H1 (cell line): ENCODE measurements at regions not wholly inside any gene's neighbourhood (a gene's known extent, or its start where the extent isn't known, plus 50 kb on each side); places are given as distances from the start of the nearest gene placed in this dataset.

Experiments
- CTCF ChIA-PET: fragments of 300-600 bp; sonication (Branson Sonifier 250); formaldehyde crosslinking; loops from one replicate; lab custom pipeline; 2021; ENCODE audit not compliant: partially characterized antibody; lab: Charles Lee
- POLR2A ChIA-PET: fragments of 300-600 bp; sonication (Branson Sonifier 250); formaldehyde crosslinking; loops from one replicate; lab custom pipeline; 2021; ENCODE audit warnings: inconsistent platforms; ENCODE audit not compliant: partially characterized antibody; lab: Charles Lee
- DNase-seq, 2 experiments: peaks; one replicate each; pipeline versions ENCODE4 v3.0.0 to v3.0.0-alpha.2; 2010 to 2022; ENCODE audit warnings: low spot score in 2 of 2, low read depth in 1 of 2, mixed read lengths in 1 of 2
- FAIRE-seq: peaks from 2 replicates; lab custom pipeline; 2011; peaks lifted over from hg19 to GRCh38; lab: Jason Lieb, UNC
- H2AFZ ChIP-seq: 2 replicates; pipeline ENCODE4 v1.8.1; 2012; ENCODE audit warnings: low read length, inconsistent platforms
- H2AK5ac ChIP-seq: 2 replicates; pipeline ENCODE4 v1.6.1; 2013; ENCODE audit warnings: low read depth, low read length
- H2BK120ac ChIP-seq: replicated peaks from 2 replicates; pipeline ENCODE3; 2013; ENCODE audit warnings: low read depth, low read length, inconsistent platforms
- H2BK12ac ChIP-seq: 2 replicates; pipeline ENCODE4 v1.6.1; 2013; ENCODE audit warnings: low read depth, low read length
- H2BK15ac ChIP-seq: 2 replicates; pipeline ENCODE4 v1.6.1; 2013; ENCODE audit warnings: low read length
- H2BK20ac ChIP-seq: 2 replicates; pipeline ENCODE4 v1.6.1; 2013; ENCODE audit warnings: low read length
- H2BK5ac ChIP-seq: 2 replicates; pipeline ENCODE4 v1.6.1; 2013; ENCODE audit warnings: low read depth, low read length
- H3K14ac ChIP-seq: 2 replicates; pipeline ENCODE4 v1.6.1; 2013; ENCODE audit warnings: inconsistent platforms; ENCODE audit not compliant: insufficient read length
- H3K18ac ChIP-seq: 2 replicates; pipeline ENCODE4 v1.6.1; 2013; ENCODE audit warnings: low read length; ENCODE audit errors: extremely low read depth
- H3K23ac ChIP-seq: 2 replicates; pipeline ENCODE4 v1.6.1; 2013; ENCODE audit warnings: inconsistent platforms; ENCODE audit not compliant: insufficient read length
- H3K23me2 ChIP-seq: 2 replicates; pipeline ENCODE4 v1.6.1; 2013; ENCODE audit warnings: low read depth, low read length
- H3K27ac ChIP-seq: 2 replicates; pipeline ENCODE4 v1.6.1; 2011; ENCODE audit warnings: low read depth, low read length, inconsistent platforms
- H3K27me3 ChIP-seq, 4 experiments: replicated peaks in 1 of 4; 1 replicate in 1 of 4; 2 replicates in 3 of 4; pipeline versions ENCODE4 v1.6.1 to v1.8.1; 2011 to 2013; ENCODE audit warnings: low read length in 3 of 4, mild to moderate bottlenecking in 3 of 4, inconsistent platforms in 2 of 4, mixed read lengths in 2 of 4, moderate library complexity in 1 of 4; ENCODE audit not compliant: control insufficient read depth in 3 of 4, insufficient read depth in 3 of 4; ENCODE audit errors: extremely low read depth in 1 of 4
- H3K36me3 ChIP-seq, 4 experiments: 2 replicates each; pipeline versions ENCODE4 v1.6.1 to v1.8.1; 2011 to 2013; ENCODE audit warnings: mild to moderate bottlenecking in 4 of 4, low read length in 3 of 4, moderate library complexity in 2 of 4, control low read depth in 1 of 4, inconsistent platforms in 1 of 4; ENCODE audit not compliant: insufficient read depth in 4 of 4, control insufficient read depth in 2 of 4
- H3K4ac ChIP-seq: replicated peaks from 2 replicates; pipeline ENCODE3; 2013; ENCODE audit warnings: low read length, low read depth, mixed read lengths, inconsistent platforms; ENCODE audit not compliant: insufficient read length
- H3K4me1 ChIP-seq, 4 experiments: replicated peaks in 1 of 4; 1 replicate in 1 of 4; 2 replicates in 3 of 4; pipeline versions ENCODE4 v1.6.1 to v1.8.1; 2011 to 2013; ENCODE audit warnings: low read length in 3 of 4, inconsistent platforms in 2 of 4, mixed read lengths in 1 of 4; ENCODE audit not compliant: insufficient read depth in 4 of 4, control insufficient read depth in 3 of 4
- H3K4me2 ChIP-seq, 2 experiments: 2 replicates each; pipeline versions ENCODE4 v1.6.1 to v1.8.1; 2011 to 2013; ENCODE audit warnings: low read depth in 2 of 2, low read length in 2 of 2, control low read depth in 1 of 2, inconsistent platforms in 1 of 2, mild to moderate bottlenecking in 1 of 2; ENCODE audit not compliant: insufficient read depth in 1 of 2
- H3K4me3 ChIP-seq, 4 experiments: fragments of 200-600, 300-600 bp in 1 of 4; sonication (generic), shearing (Covaris generic), sonication (Bioruptor Twin) in 1 of 4; 2 replicates each; pipeline versions ENCODE4 v1.5.1 to v1.8.1; 2011 to 2016; ENCODE audit warnings: low read length in 4 of 4, low read depth in 3 of 4, control low read depth in 2 of 4, inconsistent platforms in 2 of 4, mild to moderate bottlenecking in 2 of 4, mixed read lengths in 1 of 4, moderate library complexity in 1 of 4; ENCODE audit not compliant: insufficient read depth in 2 of 4; ENCODE audit errors: extremely low read depth in 1 of 4
- H3K56ac ChIP-seq: replicated peaks from 2 replicates; pipeline ENCODE3; 2013; ENCODE audit warnings: low read depth, mild to moderate bottlenecking, mixed read lengths, low read length, inconsistent platforms; ENCODE audit not compliant: insufficient read length
- H3K79me1 ChIP-seq: 2 replicates; pipeline ENCODE4 v1.6.1; 2013; ENCODE audit warnings: low read depth, low read length, control low read depth
- H3K79me2 ChIP-seq, 2 experiments: 2 replicates each; pipeline versions ENCODE4 v1.6.1 to v1.8.1; 2012 to 2013; ENCODE audit warnings: low read length in 2 of 2, mild to moderate bottlenecking in 2 of 2, inconsistent platforms in 1 of 2; ENCODE audit not compliant: insufficient read depth in 2 of 2, control insufficient read depth in 1 of 2
- H3K9ac ChIP-seq, 4 experiments: replicated peaks in 1 of 4; 1 replicate in 1 of 4; 2 replicates in 3 of 4; pipeline versions ENCODE4 v1.6.1 to v1.8.1; 2011 to 2013; ENCODE audit warnings: low read depth in 3 of 4, low read length in 3 of 4, control low read depth in 2 of 4, mild to moderate bottlenecking in 2 of 4, moderate library complexity in 2 of 4, inconsistent platforms in 1 of 4; ENCODE audit errors: extremely low read depth in 1 of 4
- H3K9me3 ChIP-seq, 2 experiments: 2 replicates each; pipeline versions ENCODE4 v1.6.1 to v1.8.1; 2012 to 2013; ENCODE audit warnings: mild to moderate bottlenecking in 2 of 2, moderate library complexity in 2 of 2, control low read depth in 1 of 2, inconsistent platforms in 1 of 2, low read depth in 1 of 2, low read length in 1 of 2, mixed read lengths in 1 of 2; ENCODE audit not compliant: insufficient read depth in 2 of 2
- H4K20me1 ChIP-seq, 2 experiments: replicated peaks in 1 of 2; 2 replicates each; pipeline versions ENCODE3 to v1.8.1; 2011 to 2013; ENCODE audit warnings: inconsistent platforms in 2 of 2, low read length in 2 of 2, mild to moderate bottlenecking in 1 of 2; ENCODE audit not compliant: insufficient read depth in 2 of 2, control insufficient read depth in 1 of 2
- H4K5ac ChIP-seq: 2 replicates; pipeline ENCODE4 v1.6.1; 2013; ENCODE audit warnings: low read length, low read depth, mixed read lengths, inconsistent platforms; ENCODE audit not compliant: insufficient read length
- H4K8ac ChIP-seq: 2 replicates; pipeline ENCODE4 v1.8.0; 2013; ENCODE audit warnings: mild to moderate bottlenecking, moderate library complexity, low read length, inconsistent platforms; ENCODE audit not compliant: insufficient read depth; ENCODE audit errors: extremely low read depth
- H4K91ac ChIP-seq: replicated peaks from 2 replicates; pipeline ENCODE3; 2013; ENCODE audit warnings: low read length, mixed read lengths, inconsistent platforms; ENCODE audit not compliant: insufficient read length
- CEBPB ChIP-seq: IDR thresholded peaks from 2 replicates; pipeline ENCODE4 v1.6.1; 2012; ENCODE audit warnings: low read depth, low read length
- HDAC6 ChIP-seq: IDR thresholded peaks from one replicate; pipeline ENCODE4 v1.7.1; 2012; ENCODE audit warnings: low read depth, mild to moderate bottlenecking, inconsistent platforms, low read length, moderate library complexity
- KDM5A ChIP-seq: fragments of 200-600 bp; IDR thresholded peaks from 2 replicates; pipeline ENCODE4 v1.7.1; 2012; ENCODE audit warnings: mild to moderate bottlenecking, low read length, inconsistent platforms, mixed read lengths
- NRF1 ChIP-seq: IDR thresholded peaks from 2 replicates; pipeline ENCODE4 v1.6.1; 2011; ENCODE audit warnings: mild to moderate bottlenecking, low read depth, low read length, improper control_type of control experiment
- POU5F1 ChIP-seq: IDR thresholded peaks from 2 replicates; pipeline ENCODE4 v1.6.1; 2011; ENCODE audit warnings: low read depth, mild to moderate bottlenecking, low read length, moderate library complexity
- RAD21 ChIP-seq, 2 experiments: IDR thresholded peaks in 1 of 2; conservative IDR thresholded peaks in 1 of 2; 2 replicates each; pipeline ENCODE4 v1.6.1; 2011; ENCODE audit warnings: low read depth in 2 of 2, low read length in 2 of 2, improper control_type of control experiment in 1 of 2, inconsistent platforms in 1 of 2, mild to moderate bottlenecking in 1 of 2, moderate library complexity in 1 of 2
- SIN3A ChIP-seq, 2 experiments: IDR thresholded peaks in 1 of 2; conservative IDR thresholded peaks in 1 of 2; 2 replicates each; pipeline ENCODE4 v1.6.1; 2011 to 2012; ENCODE audit warnings: low read length in 2 of 2, improper control_type of control experiment in 1 of 2, low read depth in 1 of 2, mild to moderate bottlenecking in 1 of 2
- SIRT6 ChIP-seq: IDR thresholded peaks from one replicate; pipeline ENCODE4 v1.7.1; 2012; ENCODE audit warnings: low read length, inconsistent platforms
- TEAD4 ChIP-seq: IDR thresholded peaks from 2 replicates; pipeline ENCODE4 v1.6.1; 2012; ENCODE audit warnings: low read depth, low read length, inconsistent platforms, mixed read lengths
- WGBS, 2 experiments: shearing (Covaris generic) in 1 of 2; methylation state at CpG; one replicate each; pipeline versions ENCODE4 v1.1.6 to v1.1.7; 2013 to 2015; ENCODE audit warnings: low lambda C conversion rate in 2 of 2, mixed read lengths in 2 of 2, inconsistent platforms in 1 of 2, low coverage in 1 of 2, missing lambda C conversion rate in 1 of 2; ENCODE audit not compliant: insufficient replicate concordance in 2 of 2, insufficient coverage in 1 of 2, insufficient read length in 1 of 2; ENCODE audit errors: extremely low coverage in 1 of 2, missing lambda C conversion rate in 1 of 2; 5-methylcytosine and 5-hydroxymethylcytosine counted together

DNA sequence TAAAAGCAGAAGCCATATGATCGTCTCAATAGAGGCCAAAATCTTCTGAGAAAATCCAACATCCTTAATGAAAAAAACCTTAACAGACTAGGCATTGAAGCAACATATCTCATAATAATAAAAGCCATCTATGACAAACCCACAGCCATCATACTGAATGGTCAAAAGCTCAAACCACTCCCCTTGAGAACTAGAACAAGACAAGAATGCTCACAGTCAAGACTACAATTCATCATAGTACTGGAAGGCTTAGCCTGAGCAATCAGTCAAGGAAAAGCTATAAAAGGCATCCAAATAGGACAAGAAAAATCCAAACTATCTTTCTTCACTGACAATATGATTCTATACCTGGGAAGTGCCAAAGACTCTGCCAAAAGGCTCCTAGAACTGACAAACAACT is 2668.2 kb upstream of the PCDH20 start:
- no peak for TF ChIP-seq TEAD4
- TF ChIP-seq CEBPB, result no peak
- no peak for TF ChIP-seq KDM5A
- no peak for TF ChIP-seq HDAC6
- no peak for TF ChIP-seq SIRT6
- no peak for TF ChIP-seq RAD21 (IDR thresholded peaks at IDR 0.05 in 1 of 2, conservative IDR thresholded peaks at IDR 0.05 in 1 of 2; ENCODE audit: low read depth in 2 of 2, low read length in 2 of 2)
- TF ChIP-seq POU5F1, result no peak
- TF ChIP-seq NRF1, result no peak
- TF ChIP-seq SIN3A (conservative IDR thresholded peaks at IDR 0.05 in 1 of 2, IDR thresholded peaks at IDR 0.05 in 1 of 2; ENCODE audit: low read depth in 1 of 2, low read length in 2 of 2), result no peak
- no peak for FAIRE-seq
- no peaks in the 10 kb centered on the region for H3K79me1 ChIP-seq
- no peak overlapping the region for H3K14ac ChIP-seq
- H3K36me3 ChIP-seq, result no peaks in the 10 kb centered on the region
- no peak for DNase-seq
- no peaks in the 10 kb centered on the region for H3K23me2 ChIP-seq
- H3K79me2 ChIP-seq, result no peaks in the 10 kb centered on the region
- H2BK5ac ChIP-seq, result no peak overlapping the region
- no peak overlapping the region for H3K9ac ChIP-seq
- H2BK120ac ChIP-seq, result no peak overlapping the region
- H2AK5ac ChIP-seq, result no peak overlapping the region
- H4K5ac ChIP-seq, result no peak overlapping the region
- no peak overlapping the region for H2BK12ac ChIP-seq
- H3K4me2 ChIP-seq, result no peak overlapping the region
- H3K9me3 ChIP-seq, result peaks cover 0 to under 1% of the 10 kb centered on the region in 2 experiments; a peak in 1 of 4 replicates
- H3K4me1 ChIP-seq, result no peaks in the 10 kb centered on the region
- no peak overlapping the region for H3K56ac ChIP-seq
- POLR2A ChIA-PET, result no interaction called here
- H3K23ac ChIP-seq, result no peak overlapping the region
- H3K4me3 ChIP-seq, result no peak overlapping the region
- H2BK20ac ChIP-seq, result no peak overlapping the region
- H2AFZ ChIP-seq, result no peak overlapping the region
- CTCF ChIA-PET, result no interaction called here
- H4K91ac ChIP-seq, result no peak overlapping the region
- 75% methylated on average over 1 of the region's 1 CpG; no CpG with 5 or more reads in 1 of the 2 experiments for WGBS, 2 experiments
- no peak overlapping the region for H3K18ac ChIP-seq
- no peaks in the 10 kb centered on the region for H4K20me1 ChIP-seq
- no peak overlapping the region for H3K27ac ChIP-seq
- H2BK15ac ChIP-seq, result no peak overlapping the region
- no peaks in the 10 kb centered on the region for H3K27me3 ChIP-seq
- H4K8ac ChIP-seq, result no peak overlapping the region
- no peak overlapping the region for H3K4ac ChIP-seq
